Motor neuron (in vitro differentiated cells): ENCODE measurements at regions not wholly inside any gene's neighbourhood (a gene's known extent, or its start where the extent isn't known, plus 50 kb on each side); places are given as distances from the start of the nearest gene placed in this dataset.
A peak's percentile ranks its signal among the peaks of the same experiment; 100 is the strongest.
"Not testable (repeated sequence)": the region's sequence is repeated elsewhere in the genome, so short reads cannot be mapped to it uniquely, and the experiment has no call there.

Experiments used
- ATAC-seq, 8 experiments: fragments of 200-7000 bp; cut with Tn5 transposase; replicated peaks in 6 of 8; 2 replicates each; pipeline ENCODE4 v1.8.0; 2021; ENCODE audit warnings: mild to moderate bottlenecking in 8 of 8, moderate library complexity in 8 of 8
- H3K27ac ChIP-seq, 2 donors: fragments of 250-450 bp; sonication (Bioruptor Pico); 2 replicates each; pipeline ENCODE4 v1.9.0; 2021; ENCODE audit warnings: antibody characterized with exemption in 2 of 2, mild to moderate bottlenecking in 2 of 2, moderate library complexity in 1 of 2
- H3K4me1 ChIP-seq, 2 donors: fragments of 250-450 bp; sonication (Bioruptor Pico); replicated peaks in 1 of 2; 2 replicates each; pipeline ENCODE4 v1.6.1; 2021; ENCODE audit warnings: antibody characterized with exemption in 2 of 2, mild to moderate bottlenecking in 2 of 2, moderate library complexity in 1 of 2
- H3K4me3 ChIP-seq, 5 donors: fragments of 250-450 bp; sonication (Bioruptor Pico); 2 replicates each; pipeline ENCODE4 v1.9.0; 2021; ENCODE audit warnings: antibody characterized with exemption in 5 of 5, mild to moderate bottlenecking in 5 of 5, moderate library complexity in 4 of 5
- WGBS, 10 experiments: fragments of 450-650 bp; shearing (Covaris generic); methylation state at CpG; one replicate each; pipeline ENCODE4 v1.0.0; 2022; 5-methylcytosine and 5-hydroxymethylcytosine counted together
- in situ Hi-C, 9 experiments: fragments of 400-800 bp; cut with MboI; loops; one replicate each; pipeline ENCODE4 v1.15.0; 2021; ENCODE audit warnings: low sequenced_read_pairs in 9 of 9, low pct_unique_long_range_greater_than_20kb in 2 of 9; ENCODE audit not compliant: unreplicated experiment in 9 of 9

DNA sequence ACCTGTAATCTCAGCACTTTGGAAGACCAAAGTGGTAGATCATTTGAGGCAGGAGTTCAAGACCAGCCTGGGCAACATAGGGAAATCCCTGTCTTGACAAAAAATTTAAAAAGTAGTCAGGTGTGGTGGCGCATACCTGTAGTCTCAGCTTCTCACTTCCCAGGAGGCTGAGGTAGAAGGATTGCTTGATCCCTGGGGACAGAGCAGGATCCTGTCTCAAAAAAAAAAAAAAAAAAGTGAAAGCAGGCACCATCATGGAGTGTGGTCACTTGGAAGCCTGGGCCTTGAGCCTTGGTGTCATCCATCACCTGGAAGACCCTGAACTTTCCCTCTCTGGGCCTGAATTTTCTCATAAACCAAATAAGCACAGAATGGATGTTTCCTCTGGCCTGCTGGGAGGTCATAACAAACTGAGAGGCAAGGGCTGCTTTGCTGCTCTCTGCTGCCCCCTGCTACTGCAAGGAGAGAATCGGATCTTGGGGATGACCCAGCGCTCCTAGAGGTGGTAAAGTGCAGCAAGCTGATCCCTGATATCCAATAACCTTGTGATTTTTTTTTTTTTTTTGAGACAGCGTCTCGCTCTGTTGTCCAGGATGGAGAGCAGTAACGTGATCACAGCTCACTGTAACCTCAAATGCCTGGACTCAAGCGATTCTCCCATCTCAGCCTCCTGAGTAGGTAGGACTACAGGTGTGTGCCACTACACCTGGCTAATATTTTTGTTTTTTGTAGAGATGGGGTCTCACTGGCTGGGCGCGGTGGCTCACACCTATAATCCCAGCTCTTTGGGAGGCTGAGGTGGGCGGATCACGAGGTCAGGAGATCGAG, 75.9 kb upstream of the RNU2-1 start:
- no peak for ATAC-seq
- no peaks in the 10 kb centered on the region for H3K4me1 ChIP-seq
- no peak overlapping the region for H3K27ac ChIP-seq
- 0 to 60% (median 14%) methylated on average over 1 to 3 of the region's 12 CpGs; no CpG with 5 or more reads in 4 of the 10 experiments for WGBS, 10 experiments
- in situ Hi-C loops, result loop anchor here in 2 of 9 experiments (25.0 kb wide), 1 partner anchor 97 kb away; the partner anchor contains the start of gene TMEM106A (in 2 of the 2)
- no peak overlapping the region for H3K4me3 ChIP-seq

DNA sequence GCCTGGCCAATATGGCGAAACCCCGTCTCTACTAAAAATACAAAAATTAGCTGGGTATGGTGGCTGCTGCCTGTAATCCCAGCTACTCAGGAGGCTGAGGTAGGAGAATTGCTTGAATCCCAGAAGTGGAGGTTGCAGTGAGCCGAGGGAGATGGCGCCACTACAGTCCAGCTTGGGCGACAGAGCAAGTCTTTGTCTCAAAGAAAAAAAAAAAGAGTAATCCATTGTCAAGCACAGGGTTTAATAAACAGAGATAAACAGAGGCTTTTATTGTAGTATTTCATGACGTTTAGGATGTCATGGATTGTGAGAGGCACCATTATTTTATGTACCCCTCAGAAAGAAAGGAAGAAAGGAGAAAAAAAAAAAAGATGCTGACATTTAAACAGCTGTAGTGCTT, 75.2 kb upstream of the RNU2-1 start:
- no peak overlapping the region for H3K4me3 ChIP-seq
- H3K4me1 ChIP-seq, result no peaks in the 10 kb centered on the region
- in situ Hi-C loops, result loop anchor here in 2 of 9 experiments (25.0 kb wide), 1 partner anchor 97 kb away; the partner anchor contains the start of gene TMEM106A (in 2 of the 2)
- ATAC-seq, result no peak
- WGBS, 10 experiments, result 0 to 86% (median 65%) methylated on average over 1 to 4 of the region's 6 CpGs
- H3K27ac ChIP-seq, result no peak overlapping the region

DNA sequence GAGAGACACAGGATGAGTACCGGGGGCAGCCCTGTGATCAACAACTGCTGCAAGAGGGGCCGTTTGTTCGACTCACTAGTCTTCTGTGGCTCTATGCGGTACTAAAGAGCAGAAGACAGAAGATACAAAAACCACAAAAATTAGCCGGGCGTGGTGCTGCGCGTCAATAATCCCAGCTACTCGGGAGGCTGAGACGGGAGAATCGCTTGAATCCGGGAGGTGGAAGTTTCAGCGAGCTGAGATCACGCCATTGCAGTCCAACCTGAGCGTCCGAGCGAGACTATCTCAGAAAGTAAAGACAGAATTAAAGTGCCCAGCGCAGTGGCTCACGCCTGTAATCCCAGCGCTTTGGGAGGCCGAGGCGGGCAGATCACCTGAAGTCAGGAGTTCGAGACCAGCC, 71.0 kb upstream of the RNU2-1 start:
- H3K4me1 ChIP-seq, H3K27ac ChIP-seq, H3K4me3 ChIP-seq, ATAC-seq: not testable (repeated sequence)
- in situ Hi-C loops, result loop anchor here in 2 of 9 experiments (25.0 kb wide), 1 partner anchor 92 kb away; the partner anchor contains the start of gene TMEM106A (in 2 of the 2)
- no CpG with 5 or more reads among the region's 23 CpGs for WGBS, 10 experiments

DNA sequence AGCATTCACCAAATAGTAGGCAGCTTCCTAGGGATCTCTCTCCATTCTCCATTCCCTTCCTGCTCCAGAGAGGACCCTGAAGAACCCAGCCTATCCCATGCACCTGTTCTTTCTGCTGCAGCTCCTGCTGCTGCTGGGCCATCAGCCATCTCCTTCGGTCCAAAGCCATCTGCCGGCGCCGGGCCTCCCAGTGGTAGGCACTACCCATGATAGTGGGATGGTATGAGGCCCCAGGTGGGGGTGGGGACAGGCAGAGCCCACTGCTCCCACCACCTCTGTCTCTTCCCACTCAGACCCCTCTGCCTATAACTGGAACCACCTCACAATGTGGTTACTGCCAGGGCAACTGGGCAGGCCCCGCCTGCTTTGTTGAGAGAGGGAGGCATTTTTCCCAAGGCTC, 69.3 kb upstream of the RNU2-1 start:
- peak in 4 of 8 experiments; percentile 17 to 36 (median 34) for ATAC-seq
- not testable (repeated sequence) for H3K4me1 ChIP-seq, H3K27ac ChIP-seq, H3K4me3 ChIP-seq
- in situ Hi-C loops, result loop anchor here in 2 of 9 experiments (25.0 kb wide), 1 partner anchor 91 kb away; the partner anchor contains the start of gene TMEM106A (in 2 of the 2)
- no CpG with 5 or more reads among the region's 5 CpGs for WGBS, 10 experiments

DNA sequence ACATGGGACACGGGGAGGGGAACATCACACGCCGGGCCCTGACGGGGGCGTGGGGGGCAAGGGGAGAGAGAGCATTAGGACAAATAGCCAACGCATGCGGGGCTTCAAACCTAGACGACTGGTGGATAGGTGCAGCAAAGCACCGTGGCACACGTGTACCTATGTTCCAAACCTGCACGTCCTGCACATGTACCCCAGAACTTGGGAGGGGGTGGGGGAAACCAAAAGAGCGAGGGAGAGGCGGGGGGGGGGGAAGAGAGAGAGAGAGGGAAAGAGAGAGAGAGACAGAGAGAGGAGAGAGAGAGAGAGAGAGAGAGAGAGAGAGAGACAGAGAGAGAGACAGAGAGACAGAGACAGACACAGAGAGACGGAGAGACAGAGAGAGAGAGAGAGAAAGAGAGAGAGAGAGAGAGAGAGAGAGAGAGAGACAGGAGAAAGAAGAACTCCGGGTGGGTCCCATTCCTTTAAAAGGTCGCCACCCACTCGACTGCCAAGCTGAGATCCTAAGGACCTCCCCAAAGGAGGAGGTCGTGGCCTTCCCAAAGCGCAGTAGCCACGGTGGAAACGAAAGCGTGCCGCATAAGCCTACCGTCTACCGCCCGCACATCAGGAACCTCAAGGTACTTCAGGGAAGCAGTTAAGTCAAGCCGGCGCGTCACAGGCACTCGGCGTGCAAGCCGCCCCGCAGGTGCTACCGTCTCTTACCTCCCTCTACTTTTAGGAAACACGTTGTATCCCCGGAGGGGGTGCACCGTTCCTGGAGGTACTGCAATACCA, 65.7 kb upstream of the RNU2-1 start:
- not testable (repeated sequence) for H3K4me1 ChIP-seq, H3K4me3 ChIP-seq, H3K27ac ChIP-seq
- in situ Hi-C loops, result loop anchor here in 2 of 9 experiments (25.0 kb wide), 1 partner anchor 87 kb away; the partner anchor contains the start of gene TMEM106A (in 2 of the 2)
- ATAC-seq, result peak in 3 of 8 experiments; percentile 26 to 51 (median 36)
- WGBS, 10 experiments, result no CpG with 5 or more reads among the region's 37 CpGs

DNA sequence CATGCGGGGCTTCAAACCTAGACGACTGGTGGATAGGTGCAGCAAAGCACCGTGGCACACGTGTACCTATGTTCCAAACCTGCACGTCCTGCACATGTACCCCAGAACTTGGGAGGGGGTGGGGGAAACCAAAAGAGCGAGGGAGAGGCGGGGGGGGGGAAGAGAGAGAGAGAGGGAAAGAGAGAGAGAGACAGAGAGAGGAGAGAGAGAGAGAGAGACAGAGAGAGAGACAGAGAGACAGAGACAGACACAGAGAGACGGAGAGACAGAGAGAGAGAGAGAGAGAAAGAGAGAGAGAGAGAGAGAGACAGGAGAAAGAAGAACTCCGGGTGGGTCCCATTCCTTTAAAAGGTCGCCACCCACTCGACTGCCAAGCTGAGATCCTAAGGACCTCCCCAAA, 55.9 kb upstream of the RNU2-1 start:
- H3K4me3 ChIP-seq, in situ Hi-C loops, H3K4me1 ChIP-seq, H3K27ac ChIP-seq: not testable (repeated sequence)
- peak in 1 of 8 experiments; percentile 44 for ATAC-seq
- WGBS, 10 experiments, result no CpG with 5 or more reads among the region's 11 CpGs

DNA sequence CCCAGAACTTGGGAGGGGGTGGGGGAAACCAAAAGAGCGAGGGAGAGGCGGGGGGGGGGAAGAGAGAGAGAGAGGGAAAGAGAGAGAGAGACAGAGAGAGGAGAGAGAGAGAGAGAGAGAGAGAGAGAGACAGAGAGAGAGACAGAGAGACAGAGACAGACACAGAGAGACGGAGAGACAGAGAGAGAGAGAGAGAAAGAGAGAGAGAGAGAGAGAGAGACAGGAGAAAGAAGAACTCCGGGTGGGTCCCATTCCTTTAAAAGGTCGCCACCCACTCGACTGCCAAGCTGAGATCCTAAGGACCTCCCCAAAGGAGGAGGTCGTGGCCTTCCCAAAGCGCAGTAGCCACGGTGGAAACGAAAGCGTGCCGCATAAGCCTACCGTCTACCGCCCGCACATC, 49.8 kb upstream of the RNU2-1 start:
- in situ Hi-C loops, H3K4me1 ChIP-seq, H3K27ac ChIP-seq, H3K4me3 ChIP-seq: not testable (repeated sequence)
- ATAC-seq, result peak in 2 of 8 experiments; percentile 16 to 34
- WGBS, 10 experiments, result no CpG with 5 or more reads among the region's 15 CpGs
